Fibroblast of lung (primary cell): ENCODE measurements at regions not wholly inside any gene's neighbourhood (a gene's known extent, or its start where the extent isn't known, plus 50 kb on each side); places are given as distances from the start of the nearest gene placed in this dataset.

Experiments used
- DNase-seq, 2 donors: peaks; one replicate each; pipeline versions ENCODE4 v3.0.0 to v3.0.0-alpha.2; 2010; ENCODE audit warnings: low read depth in 2 of 2
- H2AFZ ChIP-seq: 2 replicates; pipeline ENCODE4 v1.5.1; 2012; ENCODE audit warnings: low read length, control low read depth, inconsistent platforms
- H3K27ac ChIP-seq: 2 replicates; pipeline ENCODE4 v1.5.1; 2011; ENCODE audit warnings: low read length, control low read depth; ENCODE audit not compliant: insufficient read depth
- H3K27me3 ChIP-seq: 2 replicates; pipeline ENCODE4 v1.5.1; 2011; ENCODE audit warnings: mild to moderate bottlenecking, low read length; ENCODE audit not compliant: control insufficient read depth, insufficient read depth
- H3K36me3 ChIP-seq: 2 replicates; pipeline ENCODE4 v1.5.1; 2011; ENCODE audit warnings: low read length; ENCODE audit not compliant: control insufficient read depth, insufficient read depth
- H3K4me1 ChIP-seq: 2 replicates; pipeline ENCODE4 v1.5.1; 2011; ENCODE audit warnings: low read length; ENCODE audit not compliant: control insufficient read depth, insufficient read depth; ENCODE audit errors: extremely low read depth
- H3K4me2 ChIP-seq: 2 replicates; pipeline ENCODE4 v1.5.1; 2011; ENCODE audit warnings: low read length, control low read depth; ENCODE audit not compliant: insufficient read depth; ENCODE audit errors: extremely low read depth
- H3K4me3 ChIP-seq, 4 experiments: fragments of 200-600 bp in 1 of 4; sonication (generic) in 1 of 4; replicated peaks in 1 of 4; 2 replicates each; pipeline ENCODE4 v1.5.1; 2011 to 2016; ENCODE audit warnings: low read length in 4 of 4, low read depth in 3 of 4, mild to moderate bottlenecking in 3 of 4, control low read depth in 2 of 4, inconsistent platforms in 1 of 4, mixed read lengths in 1 of 4; ENCODE audit not compliant: insufficient read depth in 1 of 4; ENCODE audit errors: control extremely low read depth in 1 of 4
- H3K79me2 ChIP-seq: 2 replicates; pipeline ENCODE4 v1.5.1; 2012; ENCODE audit warnings: mild to moderate bottlenecking, low read length, inconsistent platforms; ENCODE audit not compliant: control insufficient read depth, insufficient read depth
- H3K9ac ChIP-seq: 2 replicates; pipeline ENCODE4 v1.5.1; 2011; ENCODE audit warnings: mild to moderate bottlenecking, low read length, control low read depth; ENCODE audit not compliant: insufficient read depth
- H3K9me3 ChIP-seq: 2 replicates; pipeline ENCODE4 v1.5.1; 2012; ENCODE audit warnings: low read depth, low read length; ENCODE audit not compliant: control insufficient read depth, insufficient read depth
- H4K20me1 ChIP-seq: 2 replicates; pipeline ENCODE4 v1.5.1; 2011; ENCODE audit warnings: low read length; ENCODE audit not compliant: control insufficient read depth, insufficient read depth; ENCODE audit errors: extremely low read depth
- EZH2 ChIP-seq: IDR thresholded peaks from 2 replicates; pipeline ENCODE4 v1.5.1; 2012; ENCODE audit warnings: low read length, control low read depth, mild to moderate bottlenecking; ENCODE audit errors: missing control alignments
- TF ChIP-seq, protein P1 (sequence below), 2 donors: IDR thresholded peaks in 1 of 2; conservative IDR thresholded peaks in 1 of 2; 1 replicate in 1 of 2; 2 replicates in 1 of 2; pipeline ENCODE4 v1.5.1; 2011 to 2012; ENCODE audit warnings: low read length in 2 of 2, control low read depth in 1 of 2, inconsistent platforms in 1 of 2, low read depth in 1 of 2, mild to moderate bottlenecking in 1 of 2

DNA sequence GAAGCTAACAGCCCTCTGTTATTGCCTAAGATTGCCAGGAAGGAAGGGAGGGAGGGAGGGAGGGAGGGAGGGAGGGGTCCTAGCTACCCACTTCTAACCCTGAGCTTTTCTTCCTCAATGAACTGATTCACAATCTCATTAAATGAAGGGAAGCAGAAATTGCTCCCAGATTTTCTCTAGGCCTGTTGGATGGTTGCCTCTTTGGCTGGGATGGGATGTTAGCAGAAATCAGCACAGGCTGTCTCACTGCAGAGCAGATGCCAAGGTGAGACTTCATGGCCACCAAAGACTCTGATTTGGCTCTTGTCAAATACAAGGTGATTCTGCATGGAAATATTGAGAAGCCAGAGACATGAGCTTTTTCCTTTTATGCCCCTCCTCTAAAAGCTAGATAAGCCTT is 578.6 kb downstream of the ACTL7B start:
- TF ChIP-seq, protein P1, sequence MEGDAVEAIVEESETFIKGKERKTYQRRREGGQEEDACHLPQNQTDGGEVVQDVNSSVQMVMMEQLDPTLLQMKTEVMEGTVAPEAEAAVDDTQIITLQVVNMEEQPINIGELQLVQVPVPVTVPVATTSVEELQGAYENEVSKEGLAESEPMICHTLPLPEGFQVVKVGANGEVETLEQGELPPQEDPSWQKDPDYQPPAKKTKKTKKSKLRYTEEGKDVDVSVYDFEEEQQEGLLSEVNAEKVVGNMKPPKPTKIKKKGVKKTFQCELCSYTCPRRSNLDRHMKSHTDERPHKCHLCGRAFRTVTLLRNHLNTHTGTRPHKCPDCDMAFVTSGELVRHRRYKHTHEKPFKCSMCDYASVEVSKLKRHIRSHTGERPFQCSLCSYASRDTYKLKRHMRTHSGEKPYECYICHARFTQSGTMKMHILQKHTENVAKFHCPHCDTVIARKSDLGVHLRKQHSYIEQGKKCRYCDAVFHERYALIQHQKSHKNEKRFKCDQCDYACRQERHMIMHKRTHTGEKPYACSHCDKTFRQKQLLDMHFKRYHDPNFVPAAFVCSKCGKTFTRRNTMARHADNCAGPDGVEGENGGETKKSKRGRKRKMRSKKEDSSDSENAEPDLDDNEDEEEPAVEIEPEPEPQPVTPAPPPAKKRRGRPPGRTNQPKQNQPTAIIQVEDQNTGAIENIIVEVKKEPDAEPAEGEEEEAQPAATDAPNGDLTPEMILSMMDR (conservative IDR thresholded peaks at IDR 0.05 in 1 of 2, IDR thresholded peaks at IDR 0.05 in 1 of 2; ENCODE audit: low read depth in 1 of 2, low read length in 2 of 2): no peak
- no peak for TF ChIP-seq EZH2
- Histone ChIP-seq H3K79me2 (no peaks in the 10 kb centered on the region), H3K4me3 (no peak overlapping the region), H2AFZ (no peak overlapping the region), H3K4me2 (no peak overlapping the region), H3K27me3 (no peaks in the 10 kb centered on the region), H3K9ac (no peak overlapping the region), H3K36me3 (no peaks in the 10 kb centered on the region), H4K20me1 (no peaks in the 10 kb centered on the region), H3K27ac (no peak overlapping the region), H3K4me1 (no peaks in the 10 kb centered on the region), H3K9me3 (no peaks in the 10 kb centered on the region)
- no peak for DNase-seq

- H3K4me1 ChIP-seq: no peaks in the 10 kb centered on the region
- no peak overlapping the region for H3K27ac ChIP-seq
- no peak overlapping the region for H2AFZ ChIP-seq
- H4K20me1 ChIP-seq: no peaks in the 10 kb centered on the region
- no peak overlapping the region for H3K4me3 ChIP-seq
- TF ChIP-seq EZH2: no peak
- TF ChIP-seq, protein P1 (conservative IDR thresholded peaks at IDR 0.05 in 1 of 2, IDR thresholded peaks at IDR 0.05 in 1 of 2; ENCODE audit: low read depth in 1 of 2, low read length in 2 of 2): no peak
- H3K27me3 ChIP-seq: no peaks in the 10 kb centered on the region
- no peaks in the 10 kb centered on the region for H3K9me3 ChIP-seq
- DNase-seq: no peak
- H3K4me2 ChIP-seq: no peak overlapping the region
- no peak overlapping the region for H3K9ac ChIP-seq
- no peaks in the 10 kb centered on the region for H3K36me3 ChIP-seq
- H3K79me2 ChIP-seq: no peaks in the 10 kb centered on the region
Observed at GRCh38 chr9:108275906-108276305, 579.9 kb downstream of the ACTL7B start.

DNA sequence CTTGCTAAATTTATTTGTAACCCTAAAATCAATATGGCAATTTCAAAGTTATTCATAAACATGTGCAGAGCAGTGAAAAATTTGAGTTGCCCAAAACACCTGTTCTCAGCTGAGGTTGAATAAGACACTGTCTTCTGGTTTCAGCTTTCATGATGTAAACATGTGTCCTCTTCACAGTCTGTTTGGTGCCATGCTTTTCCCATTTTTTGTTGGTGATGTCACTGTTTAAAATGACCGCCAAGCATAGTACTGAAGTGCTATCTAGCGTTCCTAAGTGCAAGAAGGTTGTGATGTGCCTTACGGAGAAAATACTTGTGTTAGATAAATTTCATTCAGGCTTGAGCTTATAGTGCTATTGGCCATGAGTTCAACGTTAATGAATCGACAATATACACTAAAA is 580.8 kb downstream of the ACTL7B start:
- Histone ChIP-seq H3K36me3 (no peaks in the 10 kb centered on the region), H3K4me2 (no peak overlapping the region), H3K79me2 (no peaks in the 10 kb centered on the region), H3K27me3 (no peaks in the 10 kb centered on the region), H3K27ac (no peak overlapping the region), H2AFZ (no peak overlapping the region), H3K4me1 (no peaks in the 10 kb centered on the region), H3K9me3 (no peaks in the 10 kb centered on the region), H3K9ac (no peak overlapping the region), H3K4me3 (no peak overlapping the region), H4K20me1 (no peaks in the 10 kb centered on the region)
- no peak for DNase-seq
- TF ChIP-seq, protein P1 (conservative IDR thresholded peaks at IDR 0.05 in 1 of 2, IDR thresholded peaks at IDR 0.05 in 1 of 2; ENCODE audit: low read depth in 1 of 2, low read length in 2 of 2): no peak
- TF ChIP-seq EZH2: no peak
